HuH-7 (cell line): ENCODE measurements at regions not wholly inside any gene's neighbourhood (a gene's known extent, or its start where the extent isn't known, plus 50 kb on each side); places are given as distances from the start of the nearest gene placed in this dataset.
"Not testable (repeated sequence)": the region's sequence is repeated elsewhere in the genome, so short reads cannot be mapped to it uniquely, and the experiment has no call there.

Experiments used
- DNase-seq: peaks from one replicate; pipeline ENCODE4 v3.0.0; 2011; ENCODE audit warnings: low spot score

- no peak for DNase-seq
Observed at GRCh38 chr13:24931450-24932251, 164.3 kb upstream of the PABPC3 start.

GRCh38 chr13:24933106-24934023, 162.6 kb upstream of the PABPC3 start:
- DNase-seq = not testable (repeated sequence)

- not testable (repeated sequence) for DNase-seq
Observed at GRCh38 chr13:24934024-24934385, 161.9 kb upstream of the PABPC3 start.

- no peak for DNase-seq
Observed at GRCh38 chr13:24938966-24939365, 157.0 kb upstream of the PABPC3 start.

GRCh38 chr13:24941023-24941713, 154.8 kb upstream of the PABPC3 start:
- DNase-seq = not testable (repeated sequence)

- DNase-seq = no peak
Observed at GRCh38 chr13:24943136-24943535, 152.8 kb upstream of the PABPC3 start.

- not testable (repeated sequence) for DNase-seq
Observed at GRCh38 chr13:24944073-24944472, 151.9 kb upstream of the PABPC3 start.

- not testable (repeated sequence) for DNase-seq
Observed at GRCh38 chr13:24948977-24949376, 147.0 kb upstream of the PABPC3 start.

GRCh38 chr13:24950611-24951010, 145.3 kb upstream of the PABPC3 start:
- not testable (repeated sequence) for DNase-seq

GRCh38 chr13:24967970-24968369, 128.0 kb upstream of the PABPC3 start:
- not testable (repeated sequence) for DNase-seq

- DNase-seq = not testable (repeated sequence)
Observed at GRCh38 chr13:24968416-24968815, 127.5 kb upstream of the PABPC3 start.

- DNase-seq = not testable (repeated sequence)
Observed at GRCh38 chr13:24973102-24973501, 122.8 kb upstream of the PABPC3 start.

- DNase-seq = not testable (repeated sequence)
Observed at GRCh38 chr13:24981181-24981803, 114.6 kb upstream of the PABPC3 start.

- no peak for DNase-seq
Observed at GRCh38 chr13:24982333-24982999, 113.5 kb upstream of the PABPC3 start.

GRCh38 chr13:24983094-24983493, 112.8 kb upstream of the PABPC3 start:
- no peak for DNase-seq

GRCh38 chr13:24984134-24984533, 111.8 kb upstream of the PABPC3 start:
- DNase-seq = no peak

GRCh38 chr13:24985107-24985506, 110.8 kb upstream of the PABPC3 start:
- DNase-seq = no peak

GRCh38 chr13:24985896-24986295, 110.0 kb upstream of the PABPC3 start:
- no peak for DNase-seq

- DNase-seq = no peak
Observed at GRCh38 chr13:24986826-24987225, 109.1 kb upstream of the PABPC3 start.

GRCh38 chr13:24989959-24990358, 106.0 kb upstream of the PABPC3 start:
- DNase-seq = not testable (repeated sequence)

- DNase-seq = not testable (repeated sequence)
Observed at GRCh38 chr13:24992946-24993345, 103.0 kb upstream of the PABPC3 start.
